Calu3 (cell line): ENCODE measurements at regions not wholly inside any gene's neighbourhood (a gene's known extent, or its start where the extent isn't known, plus 50 kb on each side); places are given as distances from the start of the nearest gene placed in this dataset.

Source experiments
- BruUV-seq: library from RNA; stranded (reverse); fragments of 400-500 nt; replicated peaks from 2 replicates; lab custom pipeline; 2021; lab: Mats Ljungman, UMichigan
- CTCF ChIA-PET: fragments of 300-600 bp; sonication (Branson Sonifier 250); formaldehyde crosslinking; loops from one replicate; lab custom pipeline; 2022; ENCODE audit warnings: antibody characterized with exemption; lab: Charles Lee
- DNase-seq: peaks from one replicate; pipeline ENCODE4 v3.0.0; 2022
- H3K27ac Mint-ChIP-seq: one replicate; pipeline ENCODE4 v1.8.0; 2022; ENCODE audit warnings: mixed read lengths; ENCODE audit not compliant: unreplicated experiment
- H3K27me3 Mint-ChIP-seq: one replicate; pipeline ENCODE4 v1.8.0; 2022; ENCODE audit warnings: mixed read lengths; ENCODE audit not compliant: unreplicated experiment
- H3K36me3 Mint-ChIP-seq: one replicate; pipeline ENCODE4 v1.8.0; 2022; ENCODE audit warnings: mild to moderate bottlenecking, moderate library complexity, mixed read lengths; ENCODE audit not compliant: insufficient read depth, unreplicated experiment
- H3K4me1 Mint-ChIP-seq: one replicate; pipeline ENCODE4 v1.8.0; 2022; ENCODE audit warnings: mild to moderate bottlenecking, low read depth, mixed read lengths; ENCODE audit not compliant: unreplicated experiment
- H3K4me3 Mint-ChIP-seq: one replicate; pipeline ENCODE4 v1.8.0; 2022; ENCODE audit warnings: mild to moderate bottlenecking, low read depth, moderate library complexity, mixed read lengths; ENCODE audit not compliant: unreplicated experiment
- H3K9me3 Mint-ChIP-seq: one replicate; pipeline ENCODE4 v1.8.0; 2022; ENCODE audit warnings: low read depth, mixed read lengths; ENCODE audit not compliant: unreplicated experiment
- CTCF ChIP-seq: fragments of 200-600 bp; IDR thresholded peaks from one replicate; pipeline ENCODE4 v1.8.0; 2022; ENCODE audit warnings: antibody characterized with exemption; ENCODE audit not compliant: unreplicated experiment
- intact Hi-C: fragments of 100-400 bp; cut with micrococcal nuclease; formaldehyde crosslinking; loops from one replicate; pipeline ENCODE4 v1.10.0; 2022; ENCODE audit not compliant: unreplicated experiment

DNA sequence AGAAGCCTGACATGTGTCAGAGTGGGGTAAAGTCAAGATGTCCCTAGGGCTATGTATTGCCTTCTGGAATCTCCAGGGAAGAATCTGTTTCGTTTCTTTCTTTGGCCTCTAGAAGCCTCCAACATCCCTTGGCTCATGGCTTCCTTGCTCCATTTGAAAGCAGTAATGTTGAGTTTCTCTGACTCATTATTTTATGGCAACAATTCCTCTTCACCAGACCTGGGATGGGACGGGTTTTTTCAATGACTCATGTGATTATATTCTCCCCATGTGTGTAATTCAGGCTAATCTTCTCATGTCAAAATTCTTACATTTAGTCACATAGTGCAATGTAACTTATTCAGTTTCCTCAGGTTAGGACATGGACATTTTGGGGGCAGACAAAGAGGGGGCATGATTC is 1038.6 kb downstream of the CBLN2 start:
- no peak for TF ChIP-seq CTCF
- Mint-ChIP-seq H3K27me3 (no peaks in the 10 kb centered on the region), H3K4me3 (no peak overlapping the region), H3K9me3 (peaks cover 7% of the 10 kb centered on the region), H3K36me3 (no peaks in the 10 kb centered on the region), H3K27ac (no peak overlapping the region), H3K4me1 (no peaks in the 10 kb centered on the region)
- intact Hi-C loops = no loop called here
- no TSS peak for BruUV-seq
- no peak for DNase-seq
- CTCF ChIA-PET = no interaction called here

GRCh38 chr18:71503222-71503621 is 1040.9 kb downstream of the CBLN2 start:
- Mint-ChIP-seq H3K36me3 (no peaks in the 10 kb centered on the region), H3K27ac (no peak overlapping the region), H3K27me3 (no peaks in the 10 kb centered on the region), H3K4me3 (no peak overlapping the region), H3K4me1 (no peaks in the 10 kb centered on the region), H3K9me3 (peaks cover 7% of the 10 kb centered on the region)
- TF ChIP-seq CTCF = no peak
- CTCF ChIA-PET = no interaction called here
- BruUV-seq = no TSS peak
- intact Hi-C loops = no loop called here
- DNase-seq = no peak

DNA sequence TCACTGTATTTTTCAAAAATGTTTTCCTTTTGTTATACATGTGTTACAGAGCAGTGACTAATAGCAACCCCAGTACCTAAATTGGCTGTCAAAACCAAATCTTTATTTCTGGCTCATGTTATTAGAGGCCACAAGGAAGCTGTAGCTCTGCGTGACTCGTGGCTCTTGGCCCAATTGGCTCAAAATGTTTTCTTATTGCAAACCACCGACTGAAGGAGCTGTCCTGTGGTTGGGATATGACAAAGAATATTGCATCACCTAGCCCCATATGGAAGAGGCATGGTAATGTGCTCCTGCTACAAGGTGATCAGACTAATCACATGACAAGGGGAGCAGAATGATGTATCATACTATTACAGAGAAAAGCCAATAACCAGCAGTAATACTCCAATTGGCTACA is 1058.5 kb downstream of the CBLN2 start:
- Mint-ChIP-seq H3K9me3 (no peaks in the 10 kb centered on the region), H3K4me1 (no peaks in the 10 kb centered on the region), H3K36me3 (no peaks in the 10 kb centered on the region), H3K27me3 (no peaks in the 10 kb centered on the region), H3K4me3 (no peak overlapping the region), H3K27ac (no peak overlapping the region)
- no TSS peak for BruUV-seq
- CTCF ChIA-PET = no interaction called here
- no peak for TF ChIP-seq CTCF
- DNase-seq = no peak
- intact Hi-C loops = no loop called here

DNA sequence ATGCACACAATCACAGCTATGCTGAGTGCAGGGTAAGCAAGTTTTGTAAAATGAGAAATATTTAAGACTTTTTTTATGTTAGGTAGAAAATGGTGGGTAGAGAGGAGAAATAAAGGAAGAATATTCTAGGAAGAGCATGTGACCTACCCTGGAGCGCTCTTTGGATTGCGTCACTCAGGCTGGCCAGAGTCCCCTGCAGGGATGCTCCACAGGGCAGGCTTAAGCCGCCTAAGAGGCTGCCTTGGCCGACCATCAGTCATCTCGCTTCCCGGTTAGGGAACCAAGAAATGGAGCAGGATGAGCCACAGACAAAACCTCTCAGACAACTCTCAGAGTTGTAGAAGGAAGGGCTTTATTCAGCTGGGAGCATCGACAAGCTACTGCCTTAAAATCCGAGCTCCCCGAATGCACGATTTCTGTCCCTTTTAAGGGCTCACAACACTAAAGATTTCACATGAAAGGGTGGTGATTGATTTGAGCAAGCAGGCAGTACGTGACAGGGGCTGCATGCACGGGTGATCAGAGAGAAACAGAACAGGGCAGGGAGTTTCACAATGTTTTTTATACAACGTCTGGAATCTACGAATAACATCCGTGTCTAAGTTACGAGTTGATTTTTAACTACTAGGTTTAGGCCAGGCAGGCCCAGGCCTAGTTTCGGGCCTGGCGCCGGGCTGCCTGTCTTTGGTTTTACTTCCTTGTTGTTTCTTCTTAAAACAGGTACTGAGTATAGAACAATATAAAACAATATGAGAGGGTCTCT is 1072.0 kb downstream of the CBLN2 start:
- no peak overlapping the region for H3K4me3 Mint-ChIP-seq
- H3K27me3 Mint-ChIP-seq = no peaks in the 10 kb centered on the region
- H3K4me1 Mint-ChIP-seq = no peaks in the 10 kb centered on the region
- no peak for DNase-seq
- no TSS peak for BruUV-seq
- TF ChIP-seq CTCF = no peak
- intact Hi-C loops = no loop called here
- no peaks in the 10 kb centered on the region for H3K36me3 Mint-ChIP-seq
- H3K27ac Mint-ChIP-seq = no peak overlapping the region
- CTCF ChIA-PET = no interaction called here
- H3K9me3 Mint-ChIP-seq = peaks cover 8% of the 10 kb centered on the region
